ENCODE measurements at regions not wholly inside any gene's neighbourhood (a gene's known extent, or its start where the extent isn't known, plus 50 kb on each side); places are given as distances from the start of the nearest gene placed in this dataset.

DNA sequence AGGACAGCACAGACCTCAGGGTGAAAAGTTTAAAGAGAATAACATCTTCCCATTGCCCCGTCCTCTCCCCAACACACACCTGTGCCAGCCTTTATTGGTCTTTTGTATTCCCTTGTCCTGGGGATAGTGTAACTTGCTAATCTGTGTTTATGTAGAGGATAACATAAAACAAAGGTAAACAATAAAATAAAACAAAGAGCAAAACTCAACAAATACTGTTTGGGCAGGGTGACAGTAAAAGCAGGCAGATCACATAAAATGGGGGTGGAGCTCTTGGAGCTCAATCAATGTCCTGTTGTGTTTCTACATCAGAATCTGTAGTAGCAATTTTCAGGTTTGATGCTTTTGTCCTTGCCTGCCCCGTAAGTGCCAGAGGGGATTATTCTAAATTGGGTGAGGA, 1939.7 kb downstream of the TP53TG3F start:
- Histone ChIP-seq H3K36me3 (replicated peaks; ENCODE audit: control insufficient read depth, insufficient read depth, low read length) (no peaks in the 10 kb centered on the region), H3K27me3 (ENCODE audit: control insufficient read depth, insufficient read depth, low read length) (no peaks in the 10 kb centered on the region), H3K4me3 (ENCODE audit: insufficient read depth, low read depth, low read length) (no peak overlapping the region)
- DNase-seq, result no peak

DNA sequence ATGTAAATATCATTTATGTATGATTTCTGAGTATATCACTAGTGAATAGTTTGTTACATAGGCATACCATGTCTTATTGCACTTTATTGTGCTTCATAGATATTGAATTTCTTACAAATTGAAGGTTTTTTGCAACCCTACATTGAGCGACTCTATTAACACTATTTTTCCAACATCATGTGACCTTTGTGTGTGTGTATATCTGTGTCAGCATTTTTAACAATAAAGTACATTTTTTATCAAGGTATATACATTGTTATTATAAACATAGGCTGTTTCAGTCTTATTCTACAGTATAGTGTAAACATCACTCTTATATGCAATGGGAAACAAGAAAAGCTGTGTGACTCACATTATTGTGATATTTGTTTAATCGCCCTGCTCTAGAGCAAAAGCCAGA, 1944.9 kb downstream of the TP53TG3F start:
- no peak for DNase-seq

GRCh38 chr16:35405526-35405925, 1946.1 kb downstream of the TP53TG3F start:
- DNase-seq, result no peak
- Histone ChIP-seq H3K27me3 (ENCODE audit: control insufficient read depth, insufficient read depth, low read length) (no peaks in the 10 kb centered on the region; the same call in 1 of the 2 replicates), H3K36me3 (replicated peaks; ENCODE audit: control insufficient read depth, insufficient read depth, low read length) (no peaks in the 10 kb centered on the region), H3K4me3 (ENCODE audit: insufficient read depth, low read depth, low read length) (no peak overlapping the region)

More for the DNA sequence above, 1944.9 kb downstream of the TP53TG3F start:
- Histone ChIP-seq H3K36me3 (replicated peaks; ENCODE audit: control insufficient read depth, insufficient read depth, low read length) (no peaks in the 10 kb centered on the region), H3K27me3 (ENCODE audit: control insufficient read depth, insufficient read depth, low read length) (no peaks in the 10 kb centered on the region; the same call in 1 of the 2 replicates), H3K4me3 (ENCODE audit: insufficient read depth, low read depth, low read length) (no peak overlapping the region)

DNA sequence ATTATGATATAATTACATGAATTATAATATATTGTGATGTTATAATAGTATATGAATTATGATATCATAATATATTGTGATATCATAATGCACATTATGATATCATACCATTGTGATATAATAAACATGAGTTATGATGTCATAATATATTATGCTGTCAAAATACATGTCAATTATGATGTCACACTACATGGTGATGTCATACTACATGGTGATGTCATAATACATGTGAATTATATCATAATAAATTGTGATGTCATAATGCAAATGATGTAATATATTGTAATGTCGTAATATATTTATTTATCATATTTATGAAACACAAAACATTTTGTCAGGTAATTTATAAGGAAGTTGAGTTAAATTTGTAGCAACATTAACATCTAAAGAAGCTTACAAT, 1950.1 kb downstream of the TP53TG3F start:
- Histone ChIP-seq H3K27me3 (ENCODE audit: control insufficient read depth, insufficient read depth, low read length) (no peaks in the 10 kb centered on the region; the same call in 1 of the 2 replicates), H3K36me3 (replicated peaks; ENCODE audit: control insufficient read depth, insufficient read depth, low read length) (no peaks in the 10 kb centered on the region), H3K4me3 (ENCODE audit: insufficient read depth, low read depth, low read length) (no peak overlapping the region)
- no peak for DNase-seq

DNA sequence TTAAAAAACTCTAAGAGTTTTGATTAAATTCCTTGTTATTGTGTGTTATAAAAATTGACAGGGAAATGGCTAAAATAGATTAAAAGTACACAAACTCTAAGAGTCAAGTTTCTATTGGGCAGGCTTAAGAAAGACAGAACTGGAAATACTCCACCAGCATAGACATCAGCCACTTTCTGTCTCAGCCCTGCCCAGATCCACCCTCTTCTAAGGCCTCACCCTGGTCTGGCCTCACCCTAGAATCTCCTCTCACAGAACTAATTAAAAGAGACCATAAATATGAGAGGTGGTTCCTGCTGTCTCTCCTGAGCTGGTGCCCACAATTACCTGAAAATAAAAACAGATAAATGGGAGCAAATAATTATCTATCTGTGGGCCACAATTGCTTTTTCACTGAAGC, 1951.0 kb downstream of the TP53TG3F start:
- DNase-seq, result no peak
- no peaks in the 10 kb centered on the region for H3K36me3 ChIP-seq (replicated peaks; ENCODE audit: control insufficient read depth, insufficient read depth, low read length)
- no peak overlapping the region for H3K4me3 ChIP-seq (ENCODE audit: insufficient read depth, low read depth, low read length)
- H3K27me3 ChIP-seq (ENCODE audit: control insufficient read depth, insufficient read depth, low read length), result no peaks in the 10 kb centered on the region; the same call in 1 of the 2 replicates

GRCh38 chr16:35411156-35411555, 1951.7 kb downstream of the TP53TG3F start:
- Histone ChIP-seq H3K4me3 (ENCODE audit: insufficient read depth, low read depth, low read length) (no peak overlapping the region), H3K27me3 (ENCODE audit: control insufficient read depth, insufficient read depth, low read length) (no peaks in the 10 kb centered on the region; the same call in 1 of the 2 replicates), H3K36me3 (replicated peaks; ENCODE audit: control insufficient read depth, insufficient read depth, low read length) (no peaks in the 10 kb centered on the region)
- DNase-seq, result no peak

- DNase-seq, result no peak
- no peak overlapping the region for H3K4me3 ChIP-seq (ENCODE audit: insufficient read depth, low read depth, low read length)
- no peaks in the 10 kb centered on the region; the same call in 1 of the 2 replicates for H3K27me3 ChIP-seq (ENCODE audit: control insufficient read depth, insufficient read depth, low read length)
- no peaks in the 10 kb centered on the region for H3K36me3 ChIP-seq (replicated peaks; ENCODE audit: control insufficient read depth, insufficient read depth, low read length)
Measured at GRCh38 chr16:35414139-35414538, 1954.7 kb downstream of the TP53TG3F start.

GRCh38 chr16:35414563-35414962, 1955.2 kb downstream of the TP53TG3F start:
- H3K4me3 ChIP-seq (ENCODE audit: insufficient read depth, low read depth, low read length), result no peak overlapping the region
- DNase-seq, result peak; percentile 11
- no peaks in the 10 kb centered on the region for H3K36me3 ChIP-seq (replicated peaks; ENCODE audit: control insufficient read depth, insufficient read depth, low read length)
- H3K27me3 ChIP-seq (ENCODE audit: control insufficient read depth, insufficient read depth, low read length), result no peaks in the 10 kb centered on the region

DNA sequence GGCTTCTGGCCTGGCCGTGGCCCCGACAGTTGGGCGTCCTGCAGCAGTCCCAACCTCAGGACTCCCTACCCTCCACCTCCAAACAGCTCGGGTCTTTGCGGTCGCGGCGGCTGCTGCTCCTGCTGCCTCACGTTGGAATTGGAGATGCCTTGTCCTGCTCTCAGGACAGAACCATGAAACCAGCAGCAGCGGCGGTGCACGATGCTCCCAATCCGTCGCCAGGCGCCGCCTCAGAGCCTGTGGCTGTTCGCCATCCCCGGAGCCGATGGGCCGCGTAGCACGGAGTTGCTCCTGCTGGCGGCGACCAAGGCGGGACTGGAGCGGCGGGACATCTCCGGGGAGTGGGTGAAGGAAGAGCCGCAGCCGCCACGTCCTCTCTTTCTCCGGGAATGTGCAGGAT, 1965.9 kb downstream of the TP53TG3F start:
- Histone ChIP-seq H3K27me3 (ENCODE audit: control insufficient read depth, insufficient read depth, low read length) (no peaks in the 10 kb centered on the region), H3K4me3 (ENCODE audit: insufficient read depth, low read depth, low read length) (no peak overlapping the region), H3K36me3 (replicated peaks; ENCODE audit: control insufficient read depth, insufficient read depth, low read length) (no peaks in the 10 kb centered on the region)
- no peak for DNase-seq

GRCh38 chr16:35431829-35432663, 1972.6 kb downstream of the TP53TG3F start:
- DNase-seq, result peak; percentile 32
- no peaks in the 10 kb centered on the region for H3K27me3 ChIP-seq (ENCODE audit: control insufficient read depth, insufficient read depth, low read length)
- H3K36me3 ChIP-seq (replicated peaks; ENCODE audit: control insufficient read depth, insufficient read depth, low read length), result no peaks in the 10 kb centered on the region
- no peak overlapping the region for H3K4me3 ChIP-seq (ENCODE audit: insufficient read depth, low read depth, low read length)

DNA sequence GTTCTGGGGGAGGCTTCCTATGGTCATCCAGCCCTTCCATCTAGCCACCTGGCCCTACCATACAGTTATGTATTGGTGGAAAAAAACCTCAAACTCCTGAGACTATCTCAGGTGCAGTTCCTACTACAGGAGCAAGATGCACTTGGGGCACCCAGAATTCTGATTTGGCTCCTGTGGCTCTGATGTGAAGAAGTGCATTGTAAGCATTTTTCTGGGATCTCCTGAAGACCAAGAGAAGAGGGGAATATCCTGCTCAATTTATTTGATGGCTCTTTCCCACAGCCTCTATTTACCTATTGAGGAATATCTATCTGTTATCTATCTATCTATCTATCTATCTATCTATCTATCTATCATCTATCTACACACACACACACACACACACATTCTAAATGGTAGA, 1981.5 kb downstream of the TP53TG3F start:
- no peak for DNase-seq
- Histone ChIP-seq H3K27me3 (ENCODE audit: control insufficient read depth, insufficient read depth, low read length) (no peaks in the 10 kb centered on the region), H3K36me3 (replicated peaks; ENCODE audit: control insufficient read depth, insufficient read depth, low read length) (no peaks in the 10 kb centered on the region), H3K4me3 (ENCODE audit: insufficient read depth, low read depth, low read length) (no peak overlapping the region)

- Histone ChIP-seq H3K36me3 (replicated peaks; ENCODE audit: control insufficient read depth, insufficient read depth, low read length) (no peaks in the 10 kb centered on the region), H3K4me3 (ENCODE audit: insufficient read depth, low read depth, low read length) (no peak overlapping the region)
Measured at GRCh38 chr16:35447010-35447558, 1987.7 kb downstream of the TP53TG3F start.

GRCh38 chr16:35449663-35450062, 1990.3 kb downstream of the TP53TG3F start:
- no peak for DNase-seq
- Histone ChIP-seq H3K27me3 (ENCODE audit: control insufficient read depth, insufficient read depth, low read length) (no peaks in the 10 kb centered on the region), H3K4me3 (ENCODE audit: insufficient read depth, low read depth, low read length) (no peak overlapping the region), H3K36me3 (replicated peaks; ENCODE audit: control insufficient read depth, insufficient read depth, low read length) (no peaks in the 10 kb centered on the region)

More at GRCh38 chr16:35447010-35447558, 1987.7 kb downstream of the TP53TG3F start:
- H3K27me3 ChIP-seq (ENCODE audit: control insufficient read depth, insufficient read depth, low read length), result no peaks in the 10 kb centered on the region
- DNase-seq, result no peak

- Histone ChIP-seq H3K27me3 (ENCODE audit: control insufficient read depth, insufficient read depth, low read length) (no peaks in the 10 kb centered on the region), H3K4me3 (ENCODE audit: insufficient read depth, low read depth, low read length) (no peak overlapping the region), H3K36me3 (replicated peaks; ENCODE audit: control insufficient read depth, insufficient read depth, low read length) (no peaks in the 10 kb centered on the region)
- no peak for DNase-seq
Measured at GRCh38 chr16:35450648-35451047, 1991.2 kb downstream of the TP53TG3F start.

DNA sequence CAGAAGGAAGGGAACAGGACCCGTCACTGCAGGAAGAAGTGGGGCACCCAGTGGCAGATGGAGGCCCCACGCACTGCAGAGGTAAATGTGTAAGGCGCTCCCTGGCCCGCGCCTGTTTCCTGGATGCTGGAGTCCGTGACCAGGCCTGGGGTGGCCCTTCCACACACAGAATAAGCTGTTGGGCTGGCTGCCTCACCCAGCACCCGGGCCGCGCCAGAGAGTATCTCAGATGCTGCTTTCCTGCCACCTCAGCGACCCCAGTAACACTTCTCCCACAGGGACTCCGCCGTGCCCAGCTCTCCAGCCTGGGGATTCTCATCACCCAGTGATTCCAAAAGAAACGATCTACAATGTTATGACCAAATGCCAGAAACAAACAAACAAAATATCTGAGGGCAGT, 1993.1 kb downstream of the TP53TG3F start:
- no peak for DNase-seq
- no peaks in the 10 kb centered on the region for H3K36me3 ChIP-seq (replicated peaks; ENCODE audit: control insufficient read depth, insufficient read depth, low read length)
- H3K27me3 ChIP-seq (ENCODE audit: control insufficient read depth, insufficient read depth, low read length), result no peaks in the 10 kb centered on the region
- no peak overlapping the region for H3K4me3 ChIP-seq (ENCODE audit: insufficient read depth, low read depth, low read length)

Measured in H7 (cell line).